Osteoblast (primary cell): ENCODE measurements at regions not wholly inside any gene's neighbourhood (a gene's known extent, or its start where the extent isn't known, plus 50 kb on each side); places are given as distances from the start of the nearest gene placed in this dataset.

Experiments used
- DNase-seq: peaks from one replicate; pipeline ENCODE4 v3.0.0; 2011; ENCODE audit warnings: low spot score, mixed read lengths; ENCODE audit not compliant: insufficient read length; ENCODE audit errors: missing footprints
- H2AFZ ChIP-seq: 2 replicates; pipeline ENCODE4 v1.6.0; 2011; ENCODE audit warnings: mild to moderate bottlenecking, low read length
- H3K27ac ChIP-seq: 2 replicates; pipeline ENCODE4 v1.5.1; 2011; ENCODE audit warnings: mild to moderate bottlenecking, low read depth, low read length, moderate library complexity
- H3K27me3 ChIP-seq: 2 replicates; pipeline ENCODE4 v1.6.0; 2012; ENCODE audit warnings: mild to moderate bottlenecking, control low read depth, inconsistent platforms, low read length, moderate library complexity; ENCODE audit not compliant: insufficient read depth
- H3K36me3 ChIP-seq: 2 replicates; pipeline ENCODE4 v1.5.1; 2011; ENCODE audit warnings: mild to moderate bottlenecking, low read length, control low read depth, moderate library complexity; ENCODE audit not compliant: insufficient read depth
- H3K4me1 ChIP-seq: 2 replicates; pipeline ENCODE4 v1.5.1; 2011; ENCODE audit warnings: mild to moderate bottlenecking, low read length, control low read depth, moderate library complexity; ENCODE audit not compliant: insufficient read depth
- H3K4me2 ChIP-seq: 2 replicates; pipeline ENCODE4 v1.6.0; 2011; ENCODE audit warnings: mild to moderate bottlenecking, low read length; ENCODE audit not compliant: insufficient read depth
- H3K4me3 ChIP-seq: fragments of 200-600 bp; sonication (generic); 3 replicates; pipeline ENCODE4 v1.5.1; 2012; ENCODE audit warnings: mild to moderate bottlenecking, low read length, inconsistent platforms; ENCODE audit not compliant: insufficient read depth
- H3K79me2 ChIP-seq: 2 replicates; pipeline ENCODE4 v1.6.0; 2012; ENCODE audit warnings: mild to moderate bottlenecking, low read length, control low read depth, inconsistent platforms; ENCODE audit not compliant: insufficient read depth
- H3K9me3 ChIP-seq: 2 replicates; pipeline ENCODE4 v1.5.1; 2011; ENCODE audit warnings: low read depth, low read length, control low read depth
- H4K20me1 ChIP-seq: 2 replicates; pipeline ENCODE4 v1.6.0; 2012; ENCODE audit warnings: mild to moderate bottlenecking, low read length, control low read depth; ENCODE audit not compliant: insufficient read depth
- CTCF ChIP-seq: IDR thresholded peaks from 2 replicates; pipeline ENCODE4 v1.5.1; 2011; ENCODE audit warnings: mild to moderate bottlenecking, low read depth, low read length, moderate library complexity; ENCODE audit errors: extremely low read depth

- Histone ChIP-seq H3K27me3 (no peaks in the 10 kb centered on the region), H3K27ac (no peak overlapping the region), H3K4me3 (no peak overlapping the region), H3K9me3 (no peaks in the 10 kb centered on the region), H3K4me2 (no peak overlapping the region), H2AFZ (no peak overlapping the region), H3K79me2 (no peaks in the 10 kb centered on the region), H4K20me1 (no peaks in the 10 kb centered on the region), H3K36me3 (no peaks in the 10 kb centered on the region), H3K4me1 (no peaks in the 10 kb centered on the region)
- no peak for TF ChIP-seq CTCF
- peak; percentile 60 for DNase-seq
These were observed 199.0 kb upstream of the HSF2 start for GRCh38 chr6:122200440-122200839.

GRCh38 chr6:122202576-122203137 lies 196.8 kb upstream of the HSF2 start:
- Histone ChIP-seq H3K4me3 (no peak overlapping the region), H3K4me2 (peak overlapping the region; percentile 40), H3K27ac (no peak overlapping the region), H3K79me2 (no peaks in the 10 kb centered on the region), H3K36me3 (no peaks in the 10 kb centered on the region), H2AFZ (peak overlapping the region; percentile 21), H4K20me1 (no peaks in the 10 kb centered on the region), H3K4me1 (no peaks in the 10 kb centered on the region), H3K9me3 (no peaks in the 10 kb centered on the region), H3K27me3 (no peaks in the 10 kb centered on the region)
- peak; percentile 13 for TF ChIP-seq CTCF
- no peak for DNase-seq

- Histone ChIP-seq H4K20me1 (no peaks in the 10 kb centered on the region), H3K4me3 (no peak overlapping the region), H3K36me3 (no peaks in the 10 kb centered on the region), H3K4me2 (no peak overlapping the region), H3K9me3 (no peaks in the 10 kb centered on the region), H3K27ac (no peak overlapping the region), H3K27me3 (no peaks in the 10 kb centered on the region), H2AFZ (no peak overlapping the region), H3K79me2 (no peaks in the 10 kb centered on the region), H3K4me1 (no peaks in the 10 kb centered on the region)
- TF ChIP-seq CTCF = no peak
- DNase-seq = no peak
These were observed 192.4 kb upstream of the HSF2 start for GRCh38 chr6:122207061-122207460.

- Histone ChIP-seq H3K9me3 (no peaks in the 10 kb centered on the region), H2AFZ (no peak overlapping the region), H3K27me3 (no peaks in the 10 kb centered on the region), H3K36me3 (no peaks in the 10 kb centered on the region), H3K4me3 (no peak overlapping the region), H3K27ac (no peak overlapping the region), H3K4me2 (no peak overlapping the region), H3K4me1 (no peaks in the 10 kb centered on the region), H3K79me2 (no peaks in the 10 kb centered on the region), H4K20me1 (no peaks in the 10 kb centered on the region)
- DNase-seq = peak; percentile 42
- no peak for TF ChIP-seq CTCF
These were observed 191.7 kb upstream of the HSF2 start for GRCh38 chr6:122207794-122208193.
